Tibial artery (tissue), 4 donors: ENCODE measurements at regions not wholly inside any gene's neighbourhood (a gene's known extent, or its start where the extent isn't known, plus 50 kb on each side); places are given as distances from the start of the nearest gene placed in this dataset.

Experiments used
- DNase-seq, 2 donors: peaks; one replicate each; pipeline ENCODE4 v3.0.0-alpha.2; 2019
- H3K27ac ChIP-seq, 2 donors: fragments of 200-600 bp; sonication (generic) in 1 of 2; 1 replicate in 1 of 2; 2 replicates in 1 of 2; pipeline ENCODE4 v1.5.1; 2018 to 2019; ENCODE audit warnings: mild to moderate bottlenecking in 1 of 2
- H3K27me3 ChIP-seq, 2 donors: fragments of 200-600 bp; sonication (generic) in 1 of 2; one replicate each; pipeline versions ENCODE4 v1.5.1 to v1.6.0; 2016 to 2019
- H3K36me3 ChIP-seq, 3 donors: fragments of 200-600 bp; sonication (generic) in 2 of 3; one replicate each; pipeline ENCODE4 v1.5.1; 2016 to 2019; ENCODE audit warnings: mild to moderate bottlenecking in 2 of 3
- H3K4me1 ChIP-seq, 4 donors: fragments of 200-600 bp; sonication (generic) in 2 of 4; 1 replicate in 3 of 4; 2 replicates in 1 of 4; pipeline ENCODE4 v1.5.1; 2016 to 2019
- H3K4me3 ChIP-seq, 2 donors: fragments of 200-600 bp; sonication (generic) in 1 of 2; 1 replicate in 1 of 2; 2 replicates in 1 of 2; pipeline ENCODE4 v1.5.1; 2018 to 2019; ENCODE audit warnings: mild to moderate bottlenecking in 2 of 2
- H3K9me3 ChIP-seq, 3 donors: fragments of 200-600 bp; sonication (generic) in 1 of 3; one replicate each; pipeline ENCODE4 v1.5.1; 2016 to 2019
- intact Hi-C: fragments of 100-400 bp; cut with DNase I; formaldehyde crosslinking; loops from one replicate; pipeline ENCODE4 v1.15.0; 2023; ENCODE audit warnings: low total_unique reads
- TF ChIP-seq, protein P1 (sequence below), 2 experiments: fragments of 200-600 bp in 1 of 2; fragments of 450-650 bp in 1 of 2; IDR thresholded peaks; one replicate each; pipeline ENCODE4 v1.5.1; 2017 to 2019; ENCODE audit warnings: antibody characterized with exemption in 2 of 2, mild to moderate bottlenecking in 1 of 2, moderate library complexity in 1 of 2

DNA sequence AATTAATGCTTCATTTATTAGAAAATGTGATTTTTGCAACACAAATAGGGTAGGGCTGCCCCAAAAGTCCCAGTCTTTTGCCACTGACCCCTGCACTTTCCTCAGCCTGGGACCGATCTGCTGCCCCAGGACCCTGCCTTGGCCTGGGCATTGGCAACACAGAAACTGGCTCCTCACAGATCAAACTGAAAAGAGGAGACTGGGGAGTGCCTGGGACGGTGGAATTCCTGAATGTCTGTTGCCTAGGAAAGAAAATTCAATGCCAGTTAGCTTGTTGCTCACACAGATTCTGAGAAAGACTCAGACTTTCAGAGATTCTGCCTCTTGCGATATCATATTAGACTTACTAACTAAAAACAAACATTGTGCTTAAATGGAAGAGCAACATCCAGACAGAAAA lies 211.2 kb downstream of the VAPA start:
- no peak overlapping the region for H3K4me3 ChIP-seq
- H3K27ac ChIP-seq = no peak overlapping the region
- H3K9me3 ChIP-seq = peaks cover 0 to under 1% (median 0%) of the 10 kb centered on the region in 3 donors
- peaks cover 0 to 11% (median 2%) of the 10 kb centered on the region in 4 donors for H3K4me1 ChIP-seq
- H3K27me3 ChIP-seq = no peaks in the 10 kb centered on the region
- intact Hi-C loops = no loop called here
- DNase-seq = no peak
- no peaks in the 10 kb centered on the region for H3K36me3 ChIP-seq
- TF ChIP-seq, protein P1, sequence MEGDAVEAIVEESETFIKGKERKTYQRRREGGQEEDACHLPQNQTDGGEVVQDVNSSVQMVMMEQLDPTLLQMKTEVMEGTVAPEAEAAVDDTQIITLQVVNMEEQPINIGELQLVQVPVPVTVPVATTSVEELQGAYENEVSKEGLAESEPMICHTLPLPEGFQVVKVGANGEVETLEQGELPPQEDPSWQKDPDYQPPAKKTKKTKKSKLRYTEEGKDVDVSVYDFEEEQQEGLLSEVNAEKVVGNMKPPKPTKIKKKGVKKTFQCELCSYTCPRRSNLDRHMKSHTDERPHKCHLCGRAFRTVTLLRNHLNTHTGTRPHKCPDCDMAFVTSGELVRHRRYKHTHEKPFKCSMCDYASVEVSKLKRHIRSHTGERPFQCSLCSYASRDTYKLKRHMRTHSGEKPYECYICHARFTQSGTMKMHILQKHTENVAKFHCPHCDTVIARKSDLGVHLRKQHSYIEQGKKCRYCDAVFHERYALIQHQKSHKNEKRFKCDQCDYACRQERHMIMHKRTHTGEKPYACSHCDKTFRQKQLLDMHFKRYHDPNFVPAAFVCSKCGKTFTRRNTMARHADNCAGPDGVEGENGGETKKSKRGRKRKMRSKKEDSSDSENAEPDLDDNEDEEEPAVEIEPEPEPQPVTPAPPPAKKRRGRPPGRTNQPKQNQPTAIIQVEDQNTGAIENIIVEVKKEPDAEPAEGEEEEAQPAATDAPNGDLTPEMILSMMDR (IDR thresholded peaks at IDR 0.05) = no peak

DNA sequence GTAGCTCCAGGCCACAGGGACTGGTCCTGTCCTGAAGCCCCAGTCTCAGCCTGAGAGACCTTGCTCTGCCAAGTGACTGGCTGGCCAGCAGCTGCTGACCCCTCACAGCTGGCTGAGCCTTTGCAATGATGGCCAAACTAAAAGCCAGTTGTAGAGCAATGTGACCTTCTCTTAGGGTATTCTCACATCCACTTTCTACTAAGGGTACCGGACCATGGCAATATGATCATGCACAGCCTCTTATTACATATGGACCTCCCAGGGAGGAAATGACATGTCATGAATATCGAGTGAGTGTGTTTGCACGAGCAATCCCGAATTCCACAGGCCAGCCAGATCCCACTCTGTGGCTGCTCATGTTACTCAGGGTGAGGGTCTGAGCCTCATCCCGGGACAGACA lies 213.9 kb downstream of the VAPA start:
- TF ChIP-seq, protein P1 (IDR thresholded peaks at IDR 0.05) = no peak
- Histone ChIP-seq H3K27ac (no peak overlapping the region), H3K4me1 (peaks cover 0 to 13% (median 9%) of the 10 kb centered on the region in 4 donors), H3K9me3 (no peaks in the 10 kb centered on the region), H3K4me3 (no peak overlapping the region), H3K36me3 (no peaks in the 10 kb centered on the region), H3K27me3 (peaks cover 0 to 9% of the 10 kb centered on the region in 2 donors)
- intact Hi-C loops = no loop called here
- DNase-seq = no peak

DNA sequence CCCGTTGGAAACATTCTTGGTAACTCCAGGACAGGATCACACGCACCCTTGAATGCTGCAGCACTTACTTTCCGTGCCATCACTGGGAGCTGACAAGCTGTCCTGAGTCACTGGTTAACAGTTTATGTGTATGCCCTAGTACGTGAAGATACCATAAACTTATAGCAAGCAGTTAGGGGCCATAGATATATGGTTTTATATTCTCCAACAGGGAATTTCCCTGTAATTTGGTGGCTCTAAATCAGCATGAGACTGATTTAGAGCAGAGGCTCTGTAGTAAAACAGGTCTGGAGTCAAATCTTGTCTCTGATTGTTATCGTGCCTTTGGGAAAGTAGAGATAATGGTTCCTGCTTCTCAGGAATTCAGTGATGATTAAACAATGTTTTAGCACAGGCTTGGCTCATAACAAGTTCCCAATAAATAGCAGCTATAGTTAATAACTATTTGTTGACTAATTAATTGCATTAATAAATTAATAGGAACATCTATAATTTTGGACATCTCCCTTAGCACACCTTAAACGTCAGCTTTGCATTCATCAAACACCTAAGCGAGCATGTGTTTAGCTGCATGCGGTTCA lies 215.2 kb downstream of the VAPA start:
- H3K4me3 ChIP-seq = no peak overlapping the region
- no peak overlapping the region for H3K27ac ChIP-seq
- TF ChIP-seq, protein P1 (IDR thresholded peaks at IDR 0.05) = no peak
- no peaks in the 10 kb centered on the region for H3K9me3 ChIP-seq
- H3K4me1 ChIP-seq = peaks cover 0 to 13% (median 9%) of the 10 kb centered on the region in 4 donors
- no peak for DNase-seq
- no peaks in the 10 kb centered on the region for H3K36me3 ChIP-seq
- intact Hi-C loops = no loop called here
- H3K27me3 ChIP-seq = peaks cover 0 to 9% of the 10 kb centered on the region in 2 donors

DNA sequence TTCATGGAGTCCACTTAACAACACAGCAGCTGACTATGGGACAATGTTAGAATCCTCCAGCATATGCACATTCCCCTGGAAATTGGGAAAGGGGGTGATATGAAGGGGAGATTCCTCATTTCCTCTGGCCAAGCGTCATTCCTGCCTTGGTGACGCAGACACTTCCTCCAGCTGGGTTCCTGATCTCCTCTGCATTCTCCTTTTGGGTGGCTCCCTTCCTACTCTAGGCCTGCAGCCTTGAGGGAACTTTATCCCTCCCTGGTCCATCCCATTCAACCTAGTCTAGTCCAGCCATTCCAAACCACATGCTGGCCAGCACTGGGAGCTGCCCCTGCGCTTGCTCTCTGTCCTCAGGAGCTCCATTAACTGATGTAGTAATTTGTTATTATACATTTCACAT lies 216.8 kb downstream of the VAPA start:
- no peak for DNase-seq
- Histone ChIP-seq H3K36me3 (no peaks in the 10 kb centered on the region), H3K27me3 (peaks cover 0 to 9% of the 10 kb centered on the region in 2 donors), H3K27ac (no peak overlapping the region), H3K4me3 (no peak overlapping the region), H3K9me3 (no peaks in the 10 kb centered on the region), H3K4me1 (peaks cover 0 to 13% (median 9%) of the 10 kb centered on the region in 4 donors)
- intact Hi-C loops = no loop called here
- TF ChIP-seq, protein P1 (IDR thresholded peaks at IDR 0.05) = no peak

DNA sequence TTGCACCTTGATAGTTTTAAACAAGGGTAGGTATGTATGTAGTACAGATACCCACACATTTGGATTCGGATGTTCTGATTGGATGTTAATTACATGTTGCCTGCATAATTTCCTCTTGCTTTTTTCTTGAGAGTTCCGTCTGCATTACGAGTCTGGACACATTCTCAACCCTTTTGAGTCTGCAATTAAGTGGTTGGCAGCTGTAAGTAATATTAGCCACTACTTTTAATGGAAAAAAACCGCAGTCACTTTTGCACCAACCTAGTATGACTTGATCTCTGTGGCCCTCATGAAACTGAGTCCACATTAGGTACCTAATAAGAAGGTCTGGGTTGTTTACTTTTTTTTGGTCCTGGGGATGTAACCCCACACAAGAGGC lies 217.3 kb downstream of the VAPA start:
- no peak for DNase-seq
- H3K4me1 ChIP-seq = peaks cover 0 to 13% (median 9%) of the 10 kb centered on the region in 4 donors
- no peak overlapping the region for H3K27ac ChIP-seq
- intact Hi-C loops = no loop called here
- H3K36me3 ChIP-seq = no peaks in the 10 kb centered on the region
- TF ChIP-seq, protein P1 (IDR thresholded peaks at IDR 0.05) = no peak
- H3K27me3 ChIP-seq = peaks cover 0 to 9% of the 10 kb centered on the region in 2 donors
- no peak overlapping the region for H3K4me3 ChIP-seq
- no peaks in the 10 kb centered on the region for H3K9me3 ChIP-seq
